ACC112 (cell line): ENCODE measurements at regions not wholly inside any gene's neighbourhood (a gene's known extent, or its start where the extent isn't known, plus 50 kb on each side); places are given as distances from the start of the nearest gene placed in this dataset.

Experiments
- H2AFZ ChIP-seq: fragments of 200-600 bp; sonication (generic); one replicate; pipeline ENCODE4 v1.6.0; 2017; ENCODE audit warnings: antibody characterized with exemption, low read length; ENCODE audit not compliant: unreplicated experiment
- H3K27ac ChIP-seq: fragments of 200-600 bp; sonication (generic); 2 replicates; pipeline ENCODE4 v1.5.1; 2014; ENCODE audit warnings: low read depth, mild to moderate bottlenecking, antibody characterized with exemption, low read length, moderate library complexity
- H3K27me3 ChIP-seq: fragments of 200-600 bp; sonication (generic); 2 replicates; pipeline ENCODE4 v1.6.1; 2014; ENCODE audit warnings: mild to moderate bottlenecking, antibody characterized with exemption, low read length, moderate library complexity, mixed read lengths; ENCODE audit not compliant: insufficient read depth
- H3K36me3 ChIP-seq: fragments of 200-600 bp; sonication (generic); 2 replicates; pipeline ENCODE4 v1.6.1; 2016; ENCODE audit warnings: mild to moderate bottlenecking, antibody characterized with exemption, low read length, moderate library complexity, mixed read lengths; ENCODE audit not compliant: insufficient read depth
- H3K4me1 ChIP-seq: fragments of 200-600 bp; sonication (generic); one replicate; pipeline ENCODE4 v1.6.1; 2016; ENCODE audit warnings: low read length, mixed read lengths; ENCODE audit not compliant: insufficient read depth, unreplicated experiment, control insufficient read depth
- H3K4me3 ChIP-seq: fragments of 200-600 bp; sonication (generic); 2 replicates; pipeline ENCODE4 v1.5.1; 2014; ENCODE audit warnings: mild to moderate bottlenecking, low read depth, low read length
- H3K79me2 ChIP-seq: fragments of 200-600 bp; sonication (generic); one replicate; pipeline ENCODE4 v1.6.0; 2016; ENCODE audit warnings: low read length; ENCODE audit not compliant: control insufficient read depth, unreplicated experiment, insufficient read depth

DNA sequence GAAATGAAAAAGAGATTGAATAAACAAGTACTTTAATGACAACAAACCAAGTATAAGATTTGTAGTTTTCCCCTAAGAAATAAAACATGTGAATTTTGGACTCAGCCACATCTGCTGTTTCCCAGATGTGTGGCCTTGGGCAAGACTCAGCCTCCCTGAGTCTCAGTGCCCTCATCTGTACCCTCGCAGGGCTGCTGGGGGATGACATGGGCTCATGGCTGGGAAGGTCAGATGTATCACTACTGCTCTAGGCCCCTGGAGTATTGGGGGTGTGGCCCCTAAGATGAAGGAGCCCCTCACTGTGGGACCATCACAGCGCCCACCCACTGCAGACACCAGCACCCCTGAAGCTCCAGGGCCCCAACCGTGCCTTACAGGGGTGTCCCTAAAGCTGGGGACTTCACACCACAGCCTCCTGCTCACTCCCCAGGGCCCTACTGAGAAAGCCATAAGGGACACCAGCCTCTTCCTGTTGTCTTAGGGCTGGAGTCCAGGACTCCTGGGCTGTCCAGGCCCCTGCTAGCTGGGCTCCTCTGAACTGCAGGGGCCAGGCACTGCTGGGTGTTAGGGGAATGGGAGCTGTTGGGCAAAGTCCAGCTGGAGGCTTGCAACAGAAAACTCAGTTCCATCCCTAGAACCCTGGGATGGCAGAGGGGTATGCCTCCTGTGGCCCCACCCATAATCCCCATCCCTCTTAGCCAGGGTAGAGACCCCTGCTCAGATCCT, 104.0 kb upstream of the WNT4 start:
- no peak overlapping the region for H3K27ac ChIP-seq
- no peaks in the 10 kb centered on the region for H3K4me1 ChIP-seq
- H3K4me3 ChIP-seq: no peak overlapping the region
- H3K79me2 ChIP-seq: no peaks in the 10 kb centered on the region
- no peak overlapping the region for H2AFZ ChIP-seq
- H3K36me3 ChIP-seq: no peaks in the 10 kb centered on the region
- peaks cover 67% of the 10 kb centered on the region for H3K27me3 ChIP-seq

GRCh38 chr1:22247527-22248245, 104.8 kb upstream of the WNT4 start:
- Histone ChIP-seq H3K27ac (no peak overlapping the region), H3K79me2 (no peaks in the 10 kb centered on the region), H3K27me3 (peaks cover 67% of the 10 kb centered on the region), H3K36me3 (no peaks in the 10 kb centered on the region), H2AFZ (no peak overlapping the region), H3K4me3 (no peak overlapping the region), H3K4me1 (no peaks in the 10 kb centered on the region)

DNA sequence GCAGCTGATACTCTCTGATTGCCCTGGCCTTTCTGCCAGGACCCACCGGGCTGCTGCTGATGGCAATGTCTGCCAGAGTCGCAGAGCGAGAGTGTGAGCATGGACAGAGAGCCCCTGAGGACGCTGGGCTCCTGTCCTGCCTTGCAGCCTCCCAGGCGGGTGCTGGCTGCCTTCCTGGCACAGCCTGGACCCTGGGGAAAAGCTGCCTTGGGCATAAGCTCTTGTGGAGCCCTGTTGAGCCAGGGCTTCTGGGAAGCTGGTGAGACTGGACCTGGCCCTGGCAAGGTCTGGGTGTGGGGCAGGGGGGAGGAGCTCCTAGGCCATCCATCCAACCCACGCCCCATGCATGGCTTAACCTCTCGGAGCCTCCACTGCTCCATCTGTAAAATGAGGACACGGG, 105.8 kb upstream of the WNT4 start:
- H3K27me3 ChIP-seq: peaks cover 72% of the 10 kb centered on the region
- no peak overlapping the region for H3K4me3 ChIP-seq
- H3K4me1 ChIP-seq: no peaks in the 10 kb centered on the region
- no peaks in the 10 kb centered on the region for H3K79me2 ChIP-seq
- no peak overlapping the region for H2AFZ ChIP-seq
- H3K27ac ChIP-seq: no peak overlapping the region
- H3K36me3 ChIP-seq: no peaks in the 10 kb centered on the region

DNA sequence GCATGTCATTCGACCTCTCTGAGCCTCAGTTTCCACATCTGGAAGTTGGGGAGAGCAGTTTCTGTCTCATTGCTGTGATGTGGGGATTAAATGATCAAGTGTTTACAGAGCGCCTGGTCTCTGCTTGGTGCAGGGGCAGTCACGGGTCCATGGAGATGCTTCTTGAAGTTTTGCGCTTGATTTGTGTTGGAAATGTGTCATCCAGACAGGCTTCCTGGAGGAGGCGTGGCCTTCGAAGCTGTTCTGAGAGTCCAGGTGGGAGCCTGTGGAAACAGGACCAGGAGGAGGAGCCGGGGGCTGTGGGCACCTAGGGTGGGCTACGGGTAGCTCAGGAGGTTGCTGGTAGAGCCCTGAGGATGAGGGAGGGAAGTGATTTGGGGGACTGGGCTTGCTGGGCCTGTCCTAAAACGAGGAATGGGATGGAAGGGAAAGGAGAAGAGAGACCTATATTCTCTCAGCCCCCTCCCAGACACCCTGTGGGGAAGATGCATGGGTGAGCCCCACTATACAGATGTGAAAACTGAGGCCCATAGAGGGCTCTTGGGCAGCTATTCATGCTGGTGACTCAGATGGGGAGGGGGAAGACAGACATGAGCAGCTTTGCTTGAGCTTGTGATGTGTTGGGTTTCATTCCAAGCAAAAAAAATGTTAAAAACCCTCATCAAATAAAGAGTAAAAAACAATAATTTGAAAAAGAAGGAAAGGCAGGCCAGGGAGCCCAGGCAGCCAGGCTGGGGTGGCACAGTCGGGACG, 107.2 kb upstream of the WNT4 start:
- Histone ChIP-seq H2AFZ (no peak overlapping the region), H3K79me2 (no peaks in the 10 kb centered on the region), H3K4me1 (no peaks in the 10 kb centered on the region), H3K4me3 (no peak overlapping the region), H3K27me3 (peaks cover 73% of the 10 kb centered on the region), H3K27ac (no peak overlapping the region), H3K36me3 (no peaks in the 10 kb centered on the region)

DNA sequence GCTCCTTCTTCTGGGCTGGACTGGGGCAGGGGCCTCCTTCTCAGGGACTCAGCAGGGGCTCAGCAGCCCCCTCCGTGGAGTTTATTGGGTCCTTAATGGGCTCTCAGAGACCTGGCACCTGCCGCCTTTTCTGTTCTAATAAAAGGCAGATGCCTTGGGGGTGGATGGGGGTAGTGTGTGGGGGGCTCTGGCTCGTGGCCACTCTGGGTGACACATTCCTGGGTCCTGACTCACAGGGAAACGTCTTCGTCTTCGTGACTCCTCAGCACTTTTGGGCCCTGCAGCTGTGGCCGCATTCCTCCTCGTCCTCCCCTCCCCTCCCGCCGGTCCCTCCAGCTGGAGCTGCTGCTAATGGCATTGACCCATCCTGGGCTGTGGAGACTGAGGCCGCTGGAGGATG, 107.8 kb upstream of the WNT4 start:
- Histone ChIP-seq H3K4me1 (no peaks in the 10 kb centered on the region), H3K27ac (no peak overlapping the region), H3K79me2 (no peaks in the 10 kb centered on the region), H2AFZ (no peak overlapping the region), H3K27me3 (peaks cover 74% of the 10 kb centered on the region), H3K4me3 (no peak overlapping the region), H3K36me3 (no peaks in the 10 kb centered on the region)

DNA sequence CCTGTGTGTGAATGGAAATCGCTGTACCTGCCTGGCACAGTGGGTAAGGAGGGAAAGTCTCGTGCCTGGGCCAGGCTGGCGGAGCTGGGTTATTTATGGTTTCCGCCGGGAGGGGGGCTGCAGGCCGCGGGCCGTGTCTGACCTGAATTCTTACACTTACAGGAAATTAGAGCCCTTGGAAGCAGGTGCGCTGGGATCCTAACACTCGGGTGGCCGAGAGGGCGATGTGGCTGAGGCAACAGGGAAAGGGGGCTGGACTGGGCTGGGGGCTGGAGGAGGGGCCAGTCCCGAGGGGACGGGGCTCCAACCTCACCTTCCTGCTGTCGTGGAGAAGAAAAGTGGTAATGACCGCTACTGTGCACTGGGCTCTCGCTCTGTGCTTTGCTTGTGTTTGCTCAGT, 109.4 kb upstream of the WNT4 start:
- H3K27ac ChIP-seq: no peak overlapping the region
- peaks cover 76% of the 10 kb centered on the region for H3K27me3 ChIP-seq
- H3K36me3 ChIP-seq: no peaks in the 10 kb centered on the region
- H3K4me1 ChIP-seq: no peaks in the 10 kb centered on the region
- H2AFZ ChIP-seq: no peak overlapping the region
- H3K79me2 ChIP-seq: no peaks in the 10 kb centered on the region
- H3K4me3 ChIP-seq: no peak overlapping the region

- H3K4me3 ChIP-seq: no peak overlapping the region
- no peaks in the 10 kb centered on the region for H3K4me1 ChIP-seq
- H3K79me2 ChIP-seq: no peaks in the 10 kb centered on the region
- no peaks in the 10 kb centered on the region for H3K36me3 ChIP-seq
- peaks cover 71% of the 10 kb centered on the region for H3K27me3 ChIP-seq
- H3K27ac ChIP-seq: no peak overlapping the region
- H2AFZ ChIP-seq: no peak overlapping the region
These were observed 110.3 kb upstream of the WNT4 start for GRCh38 chr1:22253012-22253790.

GRCh38 chr1:22254756-22255155, 111.9 kb upstream of the WNT4 start:
- no peak overlapping the region for H2AFZ ChIP-seq
- peaks cover 56% of the 10 kb centered on the region for H3K27me3 ChIP-seq
- H3K4me1 ChIP-seq: no peaks in the 10 kb centered on the region
- H3K36me3 ChIP-seq: no peaks in the 10 kb centered on the region
- H3K79me2 ChIP-seq: no peaks in the 10 kb centered on the region
- no peak overlapping the region for H3K27ac ChIP-seq
- no peak overlapping the region for H3K4me3 ChIP-seq

GRCh38 chr1:22255341-22256212, 112.7 kb upstream of the WNT4 start:
- no peaks in the 10 kb centered on the region for H3K4me1 ChIP-seq
- H3K27me3 ChIP-seq: peaks cover 51% of the 10 kb centered on the region; the same call in 1 of the 2 replicates
- no peaks in the 10 kb centered on the region for H3K79me2 ChIP-seq
- no peak overlapping the region for H3K27ac ChIP-seq
- no peak overlapping the region for H2AFZ ChIP-seq
- H3K4me3 ChIP-seq: no peak overlapping the region
- no peaks in the 10 kb centered on the region for H3K36me3 ChIP-seq

- Histone ChIP-seq H3K27me3 (peaks cover 45% of the 10 kb centered on the region; the same call in 1 of the 2 replicates), H3K79me2 (no peaks in the 10 kb centered on the region), H3K4me3 (no peak overlapping the region), H3K36me3 (no peaks in the 10 kb centered on the region), H2AFZ (no peak overlapping the region), H3K27ac (no peak overlapping the region), H3K4me1 (no peaks in the 10 kb centered on the region)
These were observed 113.3 kb upstream of the WNT4 start for GRCh38 chr1:22256213-22256512.
